ENCODE measurements at regions not wholly inside any gene's neighbourhood (a gene's known extent, or its start where the extent isn't known, plus 50 kb on each side); places are given as distances from the start of the nearest gene placed in this dataset.

DNA sequence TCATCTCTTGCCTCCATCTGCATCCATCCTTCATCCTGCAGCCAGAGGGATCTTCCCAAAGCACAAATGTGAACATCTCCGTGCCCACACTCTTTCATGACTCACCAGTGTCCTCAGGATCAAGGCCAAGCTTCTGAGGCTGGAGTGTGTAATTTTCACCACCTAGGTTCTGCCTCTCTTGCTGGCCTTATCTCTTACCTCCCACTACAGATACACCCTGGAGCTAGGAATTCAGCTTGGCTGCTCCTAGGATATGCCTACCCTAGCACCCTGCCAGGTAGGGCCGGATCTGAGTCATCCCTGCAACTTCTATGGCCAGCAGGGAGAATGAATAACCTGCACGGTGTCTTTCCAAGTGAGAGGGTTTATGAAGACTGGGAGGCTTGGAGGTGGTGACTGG, 208.7 kb upstream of the CSF3R start:
- no peak for TF ChIP-seq POLR2A (IDR thresholded peaks at IDR 0.05)
- TF ChIP-seq, protein P1, sequence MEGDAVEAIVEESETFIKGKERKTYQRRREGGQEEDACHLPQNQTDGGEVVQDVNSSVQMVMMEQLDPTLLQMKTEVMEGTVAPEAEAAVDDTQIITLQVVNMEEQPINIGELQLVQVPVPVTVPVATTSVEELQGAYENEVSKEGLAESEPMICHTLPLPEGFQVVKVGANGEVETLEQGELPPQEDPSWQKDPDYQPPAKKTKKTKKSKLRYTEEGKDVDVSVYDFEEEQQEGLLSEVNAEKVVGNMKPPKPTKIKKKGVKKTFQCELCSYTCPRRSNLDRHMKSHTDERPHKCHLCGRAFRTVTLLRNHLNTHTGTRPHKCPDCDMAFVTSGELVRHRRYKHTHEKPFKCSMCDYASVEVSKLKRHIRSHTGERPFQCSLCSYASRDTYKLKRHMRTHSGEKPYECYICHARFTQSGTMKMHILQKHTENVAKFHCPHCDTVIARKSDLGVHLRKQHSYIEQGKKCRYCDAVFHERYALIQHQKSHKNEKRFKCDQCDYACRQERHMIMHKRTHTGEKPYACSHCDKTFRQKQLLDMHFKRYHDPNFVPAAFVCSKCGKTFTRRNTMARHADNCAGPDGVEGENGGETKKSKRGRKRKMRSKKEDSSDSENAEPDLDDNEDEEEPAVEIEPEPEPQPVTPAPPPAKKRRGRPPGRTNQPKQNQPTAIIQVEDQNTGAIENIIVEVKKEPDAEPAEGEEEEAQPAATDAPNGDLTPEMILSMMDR (IDR thresholded peaks at IDR 0.05), result no peak
